Keratinocyte (primary cell): ENCODE measurements at regions not wholly inside any gene's neighbourhood (a gene's known extent, or its start where the extent isn't known, plus 50 kb on each side); places are given as distances from the start of the nearest gene placed in this dataset.

Source experiments
- CTCF ChIP-seq, 3 experiments: IDR thresholded peaks in 1 of 3; conservative IDR thresholded peaks in 1 of 3; optimal IDR thresholded peaks in 1 of 3; 2 replicates in 2 of 3; 3 replicates in 1 of 3; pipeline versions ENCODE3 to v1.5.1; 2011; ENCODE audit warnings: low read length in 3 of 3, mild to moderate bottlenecking in 3 of 3, moderate library complexity in 2 of 3, control low read depth in 1 of 3, inconsistent platforms in 1 of 3; ENCODE audit not compliant: insufficient read depth in 2 of 3; ENCODE audit errors: extremely low read depth in 1 of 3
- EZH2 ChIP-seq: IDR thresholded peaks from one replicate; pipeline ENCODE4 v1.6.1; 2012; ENCODE audit warnings: inconsistent platforms, mild to moderate bottlenecking, low read length, moderate library complexity

GRCh38 chr3:152172460-152172859 lies 96.3 kb upstream of the MBNL1 start:
- TF ChIP-seq CTCF (optimal IDR thresholded peaks at IDR 0.05 in 1 of 3, IDR thresholded peaks at IDR 0.05 in 1 of 3, conservative IDR thresholded peaks at IDR 0.05 in 1 of 3; ENCODE audit: extremely low read depth in 1 of 3, insufficient read depth in 2 of 3, low read length in 3 of 3) (no peak), EZH2 (no peak)
